Hepatocyte (in vitro differentiated cells): ENCODE measurements at regions not wholly inside any gene's neighbourhood (a gene's known extent, or its start where the extent isn't known, plus 50 kb on each side); places are given as distances from the start of the nearest gene placed in this dataset.

Source experiments
- DNase-seq: peaks from one replicate; pipeline ENCODE4 v3.0.0-alpha.2; 2016; ENCODE audit warnings: low spot score
- H2AFZ ChIP-seq: fragments of 200-600 bp; sonication (generic); 2 replicates; pipeline ENCODE4 v1.6.0; 2016; ENCODE audit warnings: antibody characterized with exemption, mild to moderate bottlenecking
- H3K27ac ChIP-seq: fragments of 200-600 bp; sonication (generic); 2 replicates; pipeline ENCODE4 v1.5.1; 2016; ENCODE audit warnings: mild to moderate bottlenecking
- H3K27me3 ChIP-seq: fragments of 200-600 bp; sonication (generic); 2 replicates; pipeline ENCODE4 v1.6.1; 2016
- H3K36me3 ChIP-seq: fragments of 200-600 bp; sonication (generic); replicated peaks from 2 replicates; pipeline ENCODE4 v1.5.1; 2016; ENCODE audit warnings: low read depth; ENCODE audit not compliant: insufficient read depth
- H3K4me1 ChIP-seq: fragments of 200-600 bp; sonication (generic); 2 replicates; pipeline ENCODE4 v1.5.1; 2016; ENCODE audit warnings: mild to moderate bottlenecking, moderate library complexity; ENCODE audit not compliant: insufficient read depth
- H3K4me2 ChIP-seq: fragments of 200-600 bp; sonication (generic); 2 replicates; pipeline ENCODE4 v1.6.0; 2016
- H3K4me3 ChIP-seq: fragments of 200-600 bp; sonication (generic); 2 replicates; pipeline ENCODE4 v1.5.1; 2016; ENCODE audit warnings: mild to moderate bottlenecking
- H3K79me2 ChIP-seq: fragments of 200-600 bp; sonication (generic); 2 replicates; pipeline ENCODE4 v1.6.0; 2017; ENCODE audit warnings: mild to moderate bottlenecking
- H3K9me2 ChIP-seq: fragments of 200-600 bp; sonication (generic); replicated peaks from 2 replicates; pipeline ENCODE4 v1.6.0; 2017; ENCODE audit warnings: mild to moderate bottlenecking; ENCODE audit not compliant: insufficient read depth
- H3K9me3 ChIP-seq: fragments of 200-600 bp; sonication (generic); 2 replicates; pipeline ENCODE4 v1.5.1; 2016; ENCODE audit warnings: low read depth, mild to moderate bottlenecking
- H4K20me1 ChIP-seq: fragments of 200-600 bp; sonication (generic); 2 replicates; pipeline ENCODE4 v1.6.0; 2016; ENCODE audit warnings: mild to moderate bottlenecking; ENCODE audit not compliant: insufficient read depth, poor library complexity, severe bottlenecking
- EZH2 ChIP-seq: fragments of 200-600 bp; sonication (generic); IDR thresholded peaks from 2 replicates; pipeline ENCODE4 v1.6.1; 2016; ENCODE audit warnings: antibody characterized with exemption, mild to moderate bottlenecking, borderline replicate concordance
- EZH2phosphoT487 ChIP-seq: fragments of 200-600 bp; sonication (generic); IDR thresholded peaks from one replicate; pipeline ENCODE4 v1.6.1; 2018; ENCODE audit warnings: antibody characterized with exemption, mild to moderate bottlenecking, low read depth, moderate library complexity; ENCODE audit not compliant: unreplicated experiment, severe bottlenecking
- WGBS: methylation state at CpG from one replicate; pipeline ENCODE4 v1.1.6; 2016; ENCODE audit warnings: low lambda C conversion rate; ENCODE audit errors: missing lambda C conversion rate; 5-methylcytosine and 5-hydroxymethylcytosine counted together
- TF ChIP-seq, protein P1 (sequence below): fragments of 200-600 bp; sonication (generic); IDR thresholded peaks from 2 replicates; pipeline ENCODE4 v1.5.1; 2016; ENCODE audit warnings: antibody characterized with exemption, mild to moderate bottlenecking; ENCODE audit not compliant: poor library complexity

DNA sequence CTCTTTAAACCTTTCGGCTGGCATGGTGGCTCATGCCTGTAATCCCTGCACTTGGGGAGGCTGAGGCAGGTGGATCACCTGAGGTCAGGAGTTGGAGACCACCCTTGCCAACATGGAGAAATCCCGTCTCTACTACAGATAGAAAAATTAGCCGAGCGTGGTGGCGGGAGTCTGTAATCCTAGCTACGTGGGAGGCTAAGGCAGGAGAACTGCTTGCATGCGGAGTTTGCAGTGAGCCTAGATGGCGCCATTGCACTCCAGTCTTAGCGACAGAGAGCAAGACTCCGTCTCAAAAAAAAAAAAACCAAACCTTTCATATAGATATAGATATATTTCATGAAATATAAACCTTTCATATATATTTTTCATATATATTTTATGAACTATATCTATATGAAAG, 864.7 kb downstream of the TRIB2 start:
- Histone ChIP-seq H3K4me2 (no peak overlapping the region), H3K27ac (no peak overlapping the region), H3K27me3 (no peaks in the 10 kb centered on the region), H3K4me1 (no peaks in the 10 kb centered on the region), H3K9me3 (no peaks in the 10 kb centered on the region), H3K9me2 (no peaks in the 10 kb centered on the region), H3K36me3 (no peaks in the 10 kb centered on the region), H3K79me2 (no peaks in the 10 kb centered on the region), H2AFZ (no peak overlapping the region), H3K4me3 (no peak overlapping the region), H4K20me1 (no peaks in the 10 kb centered on the region)
- no peak for TF ChIP-seq EZH2
- TF ChIP-seq, protein P1, sequence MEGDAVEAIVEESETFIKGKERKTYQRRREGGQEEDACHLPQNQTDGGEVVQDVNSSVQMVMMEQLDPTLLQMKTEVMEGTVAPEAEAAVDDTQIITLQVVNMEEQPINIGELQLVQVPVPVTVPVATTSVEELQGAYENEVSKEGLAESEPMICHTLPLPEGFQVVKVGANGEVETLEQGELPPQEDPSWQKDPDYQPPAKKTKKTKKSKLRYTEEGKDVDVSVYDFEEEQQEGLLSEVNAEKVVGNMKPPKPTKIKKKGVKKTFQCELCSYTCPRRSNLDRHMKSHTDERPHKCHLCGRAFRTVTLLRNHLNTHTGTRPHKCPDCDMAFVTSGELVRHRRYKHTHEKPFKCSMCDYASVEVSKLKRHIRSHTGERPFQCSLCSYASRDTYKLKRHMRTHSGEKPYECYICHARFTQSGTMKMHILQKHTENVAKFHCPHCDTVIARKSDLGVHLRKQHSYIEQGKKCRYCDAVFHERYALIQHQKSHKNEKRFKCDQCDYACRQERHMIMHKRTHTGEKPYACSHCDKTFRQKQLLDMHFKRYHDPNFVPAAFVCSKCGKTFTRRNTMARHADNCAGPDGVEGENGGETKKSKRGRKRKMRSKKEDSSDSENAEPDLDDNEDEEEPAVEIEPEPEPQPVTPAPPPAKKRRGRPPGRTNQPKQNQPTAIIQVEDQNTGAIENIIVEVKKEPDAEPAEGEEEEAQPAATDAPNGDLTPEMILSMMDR: no peak
- no peak for TF ChIP-seq EZH2phosphoT487
- no peak for DNase-seq
- 63% methylated on average over 10 of the region's 10 CpGs for WGBS

- Histone ChIP-seq H2AFZ (no peak overlapping the region), H3K79me2 (no peaks in the 10 kb centered on the region), H3K9me2 (no peaks in the 10 kb centered on the region), H3K27ac (no peak overlapping the region), H3K36me3 (no peaks in the 10 kb centered on the region), H3K4me3 (no peak overlapping the region), H3K4me2 (no peak overlapping the region), H4K20me1 (no peaks in the 10 kb centered on the region), H3K9me3 (no peaks in the 10 kb centered on the region), H3K27me3 (no peaks in the 10 kb centered on the region), H3K4me1 (no peaks in the 10 kb centered on the region)
- DNase-seq: no peak
- TF ChIP-seq EZH2phosphoT487: no peak
- TF ChIP-seq, protein P1: no peak
- TF ChIP-seq EZH2: no peak
Measured at GRCh38 chr2:13583609-13584008, 866.9 kb downstream of the TRIB2 start.

- no peak overlapping the region for H3K4me2 ChIP-seq
- WGBS: 72% methylated on average over 2 of the region's 2 CpGs
- H3K9me3 ChIP-seq: no peaks in the 10 kb centered on the region
- no peaks in the 10 kb centered on the region for H3K79me2 ChIP-seq
- no peaks in the 10 kb centered on the region for H3K9me2 ChIP-seq
- H3K4me3 ChIP-seq: no peak overlapping the region
- TF ChIP-seq, protein P1: no peak
- TF ChIP-seq EZH2phosphoT487 (no peak), EZH2 (no peak)
- no peaks in the 10 kb centered on the region for H3K4me1 ChIP-seq
- H3K27me3 ChIP-seq: no peaks in the 10 kb centered on the region
- H2AFZ ChIP-seq: no peak overlapping the region
- H3K27ac ChIP-seq: no peak overlapping the region
- H3K36me3 ChIP-seq: no peaks in the 10 kb centered on the region
- no peaks in the 10 kb centered on the region for H4K20me1 ChIP-seq
- DNase-seq: no peak
Measured at GRCh38 chr2:13584020-13584419, 867.3 kb downstream of the TRIB2 start.

- no peak for DNase-seq
- no peaks in the 10 kb centered on the region for H3K9me2 ChIP-seq
- TF ChIP-seq, protein P1: no peak
- no peaks in the 10 kb centered on the region for H3K9me3 ChIP-seq
- no peak overlapping the region for H2AFZ ChIP-seq
- H3K36me3 ChIP-seq: no peaks in the 10 kb centered on the region
- no peak overlapping the region for H3K4me2 ChIP-seq
- H3K4me3 ChIP-seq: no peak overlapping the region
- no peaks in the 10 kb centered on the region for H4K20me1 ChIP-seq
- no peaks in the 10 kb centered on the region for H3K27me3 ChIP-seq
- no peak overlapping the region for H3K27ac ChIP-seq
- no peaks in the 10 kb centered on the region for H3K79me2 ChIP-seq
- no peaks in the 10 kb centered on the region for H3K4me1 ChIP-seq
Measured at GRCh38 chr2:13585732-13586131, 869.0 kb downstream of the TRIB2 start.
